Activated T-cell treated with anti-CD3 and anti-CD28 coated beads, Interleukin-2, amount 50 U/mL, for 4 hours (primary cell): ENCODE measurements at regions not wholly inside any gene's neighbourhood (a gene's known extent, or its start where the extent isn't known, plus 50 kb on each side); places are given as distances from the start of the nearest gene placed in this dataset.
"Not testable (repeated sequence)": the region's sequence is repeated elsewhere in the genome, so short reads cannot be mapped to it uniquely, and the experiment has no call there.

Experiments
- ATAC-seq, 2 donors: fragments of 200-7000 bp; cut with Tn5 transposase; one replicate each; pipeline ENCODE4 v1.10.0; 2021
- DNase-seq: peaks from one replicate; pipeline ENCODE4 v3.0.0-alpha.2; 2020
- H3K27me3 Mint-ChIP-seq: one replicate; pipeline ENCODE4 v1.8.0; 2021; ENCODE audit warnings: low read depth, mixed read lengths
- H3K36me3 Mint-ChIP-seq: one replicate; pipeline ENCODE4 v1.8.0; 2022; ENCODE audit warnings: mixed read lengths; ENCODE audit not compliant: insufficient read depth
- H3K4me1 Mint-ChIP-seq: one replicate; pipeline ENCODE4 v1.8.0; 2021; ENCODE audit warnings: low read depth, mixed read lengths
- H3K4me3 Mint-ChIP-seq: one replicate; pipeline ENCODE4 v1.8.0; 2021; ENCODE audit warnings: mild to moderate bottlenecking, moderate library complexity, mixed read lengths
- H3K9me3 Mint-ChIP-seq: one replicate; pipeline ENCODE4 v1.8.0; 2021; ENCODE audit warnings: mixed read lengths

- no peak for DNase-seq
- Mint-ChIP-seq H3K9me3 (no peaks in the 10 kb centered on the region), H3K27me3 (peaks cover 19% of the 10 kb centered on the region), H3K4me3 (no peak overlapping the region), H3K4me1 (no peaks in the 10 kb centered on the region), H3K36me3 (no peaks in the 10 kb centered on the region)
- no peak for ATAC-seq
Observed at GRCh38 chr10:71010730-71011129, 122.4 kb upstream of the PCBD1 start.

DNA sequence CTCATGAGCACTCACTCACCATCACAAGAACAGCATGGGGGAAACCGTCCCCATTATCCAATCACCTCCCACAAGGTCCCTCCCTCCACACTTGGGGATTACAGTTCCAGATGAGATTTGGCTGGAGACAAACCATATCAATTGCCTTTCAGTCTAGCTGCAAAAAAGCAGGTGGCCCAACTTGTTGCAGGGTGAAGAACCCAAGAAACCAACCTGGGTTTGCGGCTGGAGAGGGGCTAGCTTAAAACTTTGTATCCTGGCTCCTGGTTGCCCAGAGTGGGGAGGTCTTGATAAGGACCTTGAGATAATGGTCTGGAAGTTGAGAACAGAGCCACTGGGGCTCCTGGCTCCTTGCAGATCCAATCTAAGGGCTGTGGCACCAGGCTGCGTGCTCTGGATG lies 122.8 kb upstream of the PCBD1 start:
- H3K27me3 Mint-ChIP-seq: peaks cover 19% of the 10 kb centered on the region
- no peaks in the 10 kb centered on the region for H3K36me3 Mint-ChIP-seq
- H3K9me3 Mint-ChIP-seq: no peaks in the 10 kb centered on the region
- no peaks in the 10 kb centered on the region for H3K4me1 Mint-ChIP-seq
- DNase-seq (no peak), ATAC-seq (no peak)
- no peak overlapping the region for H3K4me3 Mint-ChIP-seq

- H3K36me3 Mint-ChIP-seq: no peaks in the 10 kb centered on the region
- H3K4me1 Mint-ChIP-seq: no peaks in the 10 kb centered on the region
- H3K4me3 Mint-ChIP-seq: no peak overlapping the region
- peaks cover 13% of the 10 kb centered on the region for H3K27me3 Mint-ChIP-seq
- no peaks in the 10 kb centered on the region for H3K9me3 Mint-ChIP-seq
- ATAC-seq (no peak), DNase-seq (no peak)
Observed at GRCh38 chr10:71014021-71014805, 125.8 kb upstream of the PCBD1 start.

- no peak for ATAC-seq
- peaks cover 13% of the 10 kb centered on the region for H3K27me3 Mint-ChIP-seq
Observed at GRCh38 chr10:71015674-71016073, 127.3 kb upstream of the PCBD1 start.

DNA sequence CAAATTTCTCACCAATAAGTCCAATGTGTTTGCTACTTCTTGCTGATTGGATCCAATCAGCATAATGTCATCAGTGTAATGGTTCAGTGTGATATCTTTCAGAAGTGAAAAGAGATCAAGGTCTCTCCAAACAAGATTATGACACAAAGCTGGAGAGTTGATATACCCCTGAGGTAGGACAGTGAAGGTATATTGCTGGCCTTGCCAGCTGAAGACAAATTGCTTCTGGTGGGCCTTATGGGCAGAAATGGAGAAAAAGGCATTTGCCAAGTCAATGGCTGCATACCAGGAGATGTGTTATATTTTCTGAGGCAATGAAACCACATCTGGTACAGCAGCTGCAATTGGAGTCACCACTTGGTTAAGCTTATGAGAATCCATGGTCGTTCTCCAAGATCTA lies 131.7 kb upstream of the PCBD1 start:
- not testable (repeated sequence) for H3K4me3 Mint-ChIP-seq, H3K4me1 Mint-ChIP-seq, ATAC-seq, H3K36me3 Mint-ChIP-seq, DNase-seq, H3K9me3 Mint-ChIP-seq, H3K27me3 Mint-ChIP-seq

More at GRCh38 chr10:71015674-71016073, 127.3 kb upstream of the PCBD1 start:
- H3K36me3 Mint-ChIP-seq: no peaks in the 10 kb centered on the region
- DNase-seq: no peak
- no peak overlapping the region for H3K4me3 Mint-ChIP-seq
- no peaks in the 10 kb centered on the region for H3K4me1 Mint-ChIP-seq
- H3K9me3 Mint-ChIP-seq: no peaks in the 10 kb centered on the region

- peaks cover 7% of the 10 kb centered on the region for H3K9me3 Mint-ChIP-seq
- no peak for DNase-seq
- H3K36me3 Mint-ChIP-seq: no peaks in the 10 kb centered on the region
- peaks cover 14% of the 10 kb centered on the region for H3K27me3 Mint-ChIP-seq
- H3K4me3 Mint-ChIP-seq: no peak overlapping the region
- no peaks in the 10 kb centered on the region for H3K4me1 Mint-ChIP-seq
- no peak for ATAC-seq
Observed at GRCh38 chr10:71021402-71021801, 133.0 kb upstream of the PCBD1 start.

- H3K36me3 Mint-ChIP-seq: no peaks in the 10 kb centered on the region
- peaks cover 17% of the 10 kb centered on the region for H3K27me3 Mint-ChIP-seq
- ATAC-seq (no peak), DNase-seq (no peak)
- H3K9me3 Mint-ChIP-seq: peaks cover 7% of the 10 kb centered on the region
- no peaks in the 10 kb centered on the region for H3K4me1 Mint-ChIP-seq
- H3K4me3 Mint-ChIP-seq: no peak overlapping the region
Observed at GRCh38 chr10:71023704-71024283, 135.4 kb upstream of the PCBD1 start.

- peaks cover 14% of the 10 kb centered on the region for H3K27me3 Mint-ChIP-seq
- no peaks in the 10 kb centered on the region for H3K4me1 Mint-ChIP-seq
- peaks cover 7% of the 10 kb centered on the region for H3K9me3 Mint-ChIP-seq
- ATAC-seq (no peak), DNase-seq (no peak)
- H3K4me3 Mint-ChIP-seq: no peak overlapping the region
- H3K36me3 Mint-ChIP-seq: no peaks in the 10 kb centered on the region
Observed at GRCh38 chr10:71024490-71024889, 136.1 kb upstream of the PCBD1 start.

DNA sequence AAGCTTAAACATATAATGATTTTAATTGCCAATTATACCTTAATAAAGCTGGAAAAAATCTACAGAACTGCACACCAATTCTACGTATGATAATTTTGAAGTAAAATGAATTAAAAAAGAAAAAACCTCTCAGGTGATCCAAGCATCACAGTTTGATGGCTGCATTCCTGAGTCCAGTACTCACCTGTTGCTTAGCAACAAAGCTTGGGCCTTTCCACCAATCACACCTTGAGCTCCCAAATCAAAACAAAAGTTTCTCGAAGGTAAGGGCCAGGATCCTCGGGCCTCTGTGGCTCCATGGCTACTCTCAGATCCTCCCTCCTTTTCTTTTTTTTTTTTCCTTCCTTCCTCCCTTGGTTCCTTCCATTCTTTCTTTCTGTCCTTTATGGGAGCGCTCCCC lies 137.2 kb upstream of the PCBD1 start:
- Mint-ChIP-seq H3K9me3 (peaks cover 7% of the 10 kb centered on the region), H3K27me3 (peaks cover 14% of the 10 kb centered on the region), H3K36me3 (no peaks in the 10 kb centered on the region), H3K4me1 (no peaks in the 10 kb centered on the region), H3K4me3 (no peak overlapping the region)
- DNase-seq (no peak), ATAC-seq (no peak)

GRCh38 chr10:71028066-71028465 lies 139.7 kb upstream of the PCBD1 start:
- DNase-seq (no peak), ATAC-seq (no peak)
- H3K27me3 Mint-ChIP-seq: peaks cover 18% of the 10 kb centered on the region
- H3K36me3 Mint-ChIP-seq: no peaks in the 10 kb centered on the region
- H3K4me1 Mint-ChIP-seq: no peaks in the 10 kb centered on the region
- no peaks in the 10 kb centered on the region for H3K9me3 Mint-ChIP-seq
- no peak overlapping the region for H3K4me3 Mint-ChIP-seq

DNA sequence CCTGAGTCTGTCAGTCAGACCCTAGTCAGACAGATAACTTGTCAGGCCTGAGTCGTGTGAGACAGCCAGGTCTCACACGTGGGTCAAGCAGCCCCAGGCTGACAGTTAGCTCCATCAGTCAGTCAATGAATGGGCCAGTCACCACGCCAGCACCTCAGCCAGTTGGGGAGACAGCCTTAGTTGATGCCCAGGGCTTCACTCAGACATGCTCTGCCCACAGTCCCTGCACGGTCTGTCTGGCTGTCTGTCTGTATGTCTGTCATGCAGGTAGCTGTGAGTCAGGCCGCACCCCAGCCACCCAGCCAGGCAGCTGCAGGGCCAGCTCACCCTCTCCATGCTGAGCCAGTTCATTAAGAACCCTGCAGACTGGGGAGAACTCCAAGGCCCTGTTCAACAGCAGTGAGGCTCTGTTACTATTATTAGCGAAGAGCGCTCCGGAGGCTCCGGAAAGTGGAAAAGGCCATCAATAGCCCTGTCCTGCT lies 141.1 kb upstream of the PCBD1 start:
- no peak for ATAC-seq
- peaks cover 14% of the 10 kb centered on the region for H3K27me3 Mint-ChIP-seq
- no peaks in the 10 kb centered on the region for H3K9me3 Mint-ChIP-seq
- H3K4me3 Mint-ChIP-seq: no peak overlapping the region
- DNase-seq: no peak
- no peaks in the 10 kb centered on the region for H3K4me1 Mint-ChIP-seq
- no peaks in the 10 kb centered on the region for H3K36me3 Mint-ChIP-seq

DNA sequence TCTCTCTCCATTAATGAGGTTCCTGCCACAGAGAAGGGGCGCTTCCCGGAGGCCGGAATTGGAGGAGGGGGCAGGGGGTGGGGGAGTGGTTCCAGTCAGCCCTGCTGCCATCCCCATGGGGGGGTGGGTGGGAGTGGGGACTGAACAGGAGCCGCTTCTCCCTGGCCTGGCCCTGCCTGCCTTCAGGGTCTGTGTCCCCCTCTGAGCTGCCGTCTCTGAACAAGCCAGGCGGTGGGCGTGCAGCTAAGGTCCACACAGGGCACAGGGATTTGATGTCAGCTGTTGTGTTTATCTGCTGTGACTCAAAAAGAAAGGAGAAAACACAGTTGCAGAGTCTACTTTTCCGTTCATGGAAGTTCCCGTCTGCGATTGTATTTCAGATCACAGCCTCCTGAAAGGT lies 141.5 kb upstream of the PCBD1 start:
- ATAC-seq (no peak), DNase-seq (no peak)
- Mint-ChIP-seq H3K4me1 (no peaks in the 10 kb centered on the region), H3K4me3 (no peak overlapping the region), H3K9me3 (no peaks in the 10 kb centered on the region), H3K27me3 (peaks cover 14% of the 10 kb centered on the region), H3K36me3 (no peaks in the 10 kb centered on the region)

GRCh38 chr10:71031026-71031425 lies 142.7 kb upstream of the PCBD1 start:
- no peaks in the 10 kb centered on the region for H3K9me3 Mint-ChIP-seq
- H3K27me3 Mint-ChIP-seq: peaks cover 11% of the 10 kb centered on the region
- DNase-seq (no peak), ATAC-seq (no peak)
- no peaks in the 10 kb centered on the region for H3K4me1 Mint-ChIP-seq
- no peak overlapping the region for H3K4me3 Mint-ChIP-seq
- no peaks in the 10 kb centered on the region for H3K36me3 Mint-ChIP-seq

DNA sequence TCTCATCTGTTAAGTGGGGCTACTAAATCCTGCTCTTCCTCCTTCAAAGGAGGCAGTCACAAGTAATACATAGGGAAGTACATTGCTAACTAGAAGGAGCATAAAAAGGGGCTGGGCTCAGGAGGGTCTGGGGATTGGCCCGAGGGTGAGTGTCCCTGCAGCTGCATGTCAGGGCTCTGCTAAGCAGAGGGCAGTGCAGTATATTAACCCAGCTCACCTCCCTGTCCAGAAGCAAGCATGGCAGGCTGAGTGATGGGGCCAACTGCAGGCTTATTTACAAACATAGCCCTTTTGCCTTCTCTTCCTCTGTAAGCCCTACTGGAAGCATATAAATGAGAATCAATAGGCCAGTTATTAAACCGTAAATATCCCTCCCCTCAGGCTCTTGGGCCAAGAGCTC lies 143.2 kb upstream of the PCBD1 start:
- H3K36me3 Mint-ChIP-seq: no peaks in the 10 kb centered on the region
- DNase-seq: no peak
- no peaks in the 10 kb centered on the region for H3K9me3 Mint-ChIP-seq
- no peaks in the 10 kb centered on the region for H3K4me1 Mint-ChIP-seq
- ATAC-seq: no peak
- H3K4me3 Mint-ChIP-seq: no peak overlapping the region
- peaks cover 5% of the 10 kb centered on the region for H3K27me3 Mint-ChIP-seq

DNA sequence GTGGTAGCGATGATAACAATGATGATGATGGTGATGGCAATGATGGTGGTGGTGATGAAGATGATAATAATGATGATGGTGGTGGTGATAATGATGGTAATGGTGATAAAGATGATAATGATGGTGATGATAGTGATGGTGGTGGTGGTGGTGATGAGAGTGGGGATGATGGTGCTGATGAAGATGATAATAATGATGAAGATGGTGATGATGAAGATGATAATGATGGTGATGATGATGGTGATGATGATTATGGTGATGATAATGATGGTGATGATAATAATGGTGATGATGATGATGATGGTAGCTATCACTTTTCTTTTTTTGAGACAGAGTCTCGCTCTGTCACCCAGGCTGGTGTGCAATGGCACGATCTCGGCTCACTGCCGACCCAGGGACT lies 144.5 kb upstream of the PCBD1 start:
- no peak overlapping the region for H3K4me3 Mint-ChIP-seq
- no peak for ATAC-seq
- peaks cover 4% of the 10 kb centered on the region for H3K27me3 Mint-ChIP-seq
- H3K9me3 Mint-ChIP-seq: no peaks in the 10 kb centered on the region
- DNase-seq: no peak
- no peaks in the 10 kb centered on the region for H3K36me3 Mint-ChIP-seq
- H3K4me1 Mint-ChIP-seq: no peaks in the 10 kb centered on the region
